ENCODE measurements at regions not wholly inside any gene's neighbourhood (a gene's known extent, or its start where the extent isn't known, plus 50 kb on each side); places are given as distances from the start of the nearest gene placed in this dataset.

- no peak for DNase-seq
These were observed 138.4 kb upstream of the IPO9 start for GRCh38 chr1:201690528-201690927.

GRCh38 chr1:201691716-201692554 lies 137.0 kb upstream of the IPO9 start:
- DNase-seq = no peak

- DNase-seq = no peak
These were observed 136.2 kb upstream of the IPO9 start for GRCh38 chr1:201692555-201693394.

GRCh38 chr1:201693890-201694607 lies 134.9 kb upstream of the IPO9 start:
- DNase-seq = no peak

- no peak for DNase-seq
These were observed 134.2 kb upstream of the IPO9 start for GRCh38 chr1:201694608-201695335.

- DNase-seq = no peak
These were observed 133.3 kb upstream of the IPO9 start for GRCh38 chr1:201695607-201696006.

GRCh38 chr1:201696217-201696761 lies 132.7 kb upstream of the IPO9 start:
- DNase-seq = peak; percentile 94

GRCh38 chr1:201697174-201697573 lies 131.8 kb upstream of the IPO9 start:
- no peak for DNase-seq

- no peak for DNase-seq
These were observed 127.1 kb upstream of the IPO9 start for GRCh38 chr1:201701831-201702230.

GRCh38 chr1:201702936-201703335 lies 126.0 kb upstream of the IPO9 start:
- no peak for DNase-seq

- DNase-seq = peak; percentile 89
These were observed 125.1 kb upstream of the IPO9 start for GRCh38 chr1:201703621-201704438.

GRCh38 chr1:201704439-201704792 lies 124.5 kb upstream of the IPO9 start:
- DNase-seq = no peak

GRCh38 chr1:201705389-201705788 lies 123.6 kb upstream of the IPO9 start:
- no peak for DNase-seq

- no peak for DNase-seq
These were observed 122.8 kb upstream of the IPO9 start for GRCh38 chr1:201706109-201706508.

- no peak for DNase-seq
These were observed 121.9 kb upstream of the IPO9 start for GRCh38 chr1:201707027-201707426.

- DNase-seq = no peak
These were observed 121.3 kb upstream of the IPO9 start for GRCh38 chr1:201707656-201708055.

- DNase-seq = no peak
These were observed 120.9 kb upstream of the IPO9 start for GRCh38 chr1:201708085-201708512.

GRCh38 chr1:201708691-201709090 lies 120.3 kb upstream of the IPO9 start:
- DNase-seq = no peak

GRCh38 chr1:201709564-201710295 lies 119.2 kb upstream of the IPO9 start:
- DNase-seq = peak; percentile 83
